ENCODE measurements at regions not wholly inside any gene's neighbourhood (a gene's known extent, or its start where the extent isn't known, plus 50 kb on each side); places are given as distances from the start of the nearest gene placed in this dataset.

DNA sequence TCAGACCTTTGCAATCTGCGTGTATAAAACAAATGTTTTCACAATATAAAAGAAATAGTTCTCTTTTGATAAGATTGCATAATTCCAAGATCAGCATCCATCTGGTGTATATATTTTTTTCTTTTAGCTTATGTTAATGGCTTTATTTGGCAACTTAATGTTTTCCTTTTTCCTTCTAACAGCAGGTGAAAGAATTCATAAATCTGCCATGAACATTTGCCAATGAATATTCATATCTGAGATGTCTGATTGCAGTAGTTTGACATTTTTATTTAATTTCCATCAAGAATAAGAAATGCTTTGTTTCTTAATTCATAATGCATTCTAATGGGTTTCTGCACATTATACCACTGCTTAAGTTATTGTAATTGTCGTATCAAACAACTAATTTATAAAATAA, 184.4 kb upstream of the ROBO2 start:
- TF ChIP-seq CTCF (IDR thresholded peaks at IDR 0.05) (no peak), POLR2A (IDR thresholded peaks at IDR 0.05) (no peak)

All from lower leg skin (tissue), 3 donors.